DMS114 treated with DMSO at 0.1 percent for 48 hours (cell line): ENCODE measurements at regions not wholly inside any gene's neighbourhood (a gene's known extent, or its start where the extent isn't known, plus 50 kb on each side); places are given as distances from the start of the nearest gene placed in this dataset.
A peak's percentile ranks its signal among the peaks of the same experiment; 100 is the strongest.

Experiments used
- DNase-seq: peaks from one replicate; lab custom pipeline; 2025; ENCODE audit not compliant: unreplicated experiment; lab: John Stamatoyannopoulos, UW

GRCh38 chr21:26784974-26785373 lies 60.2 kb downstream of the ADAMTS1 start:
- DNase-seq: no peak

GRCh38 chr21:26783466-26784195 lies 61.6 kb downstream of the ADAMTS1 start:
- no peak for DNase-seq

- no peak for DNase-seq
These were observed 62.5 kb downstream of the ADAMTS1 start for GRCh38 chr21:26782747-26783146.

GRCh38 chr21:26782331-26782730 lies 62.9 kb downstream of the ADAMTS1 start:
- no peak for DNase-seq

GRCh38 chr21:26781331-26781730 lies 63.9 kb downstream of the ADAMTS1 start:
- no peak for DNase-seq

- DNase-seq: no peak
These were observed 68.0 kb downstream of the ADAMTS1 start for GRCh38 chr21:26777166-26777565.

GRCh38 chr21:26776310-26777021 lies 68.7 kb downstream of the ADAMTS1 start:
- DNase-seq: no peak

GRCh38 chr21:26773058-26773457 lies 72.2 kb downstream of the ADAMTS1 start:
- DNase-seq: no peak

- DNase-seq: peak; percentile 3
These were observed 75.5 kb downstream of the ADAMTS1 start for GRCh38 chr21:26769613-26770188.

- DNase-seq: no peak
These were observed 78.3 kb downstream of the ADAMTS1 start for GRCh38 chr21:26766826-26767325.

GRCh38 chr21:26761174-26761915 lies 83.9 kb downstream of the ADAMTS1 start:
- DNase-seq: no peak

GRCh38 chr21:26759731-26760130 lies 85.5 kb downstream of the ADAMTS1 start:
- no peak for DNase-seq

- DNase-seq: no peak
These were observed 86.9 kb downstream of the ADAMTS1 start for GRCh38 chr21:26758083-26758880.

GRCh38 chr21:26756491-26757159 lies 88.6 kb downstream of the ADAMTS1 start:
- no peak for DNase-seq

GRCh38 chr21:26754853-26755252 lies 90.4 kb downstream of the ADAMTS1 start:
- no peak for DNase-seq

GRCh38 chr21:26753822-26754221 lies 91.4 kb downstream of the ADAMTS1 start:
- DNase-seq: no peak

GRCh38 chr21:26752849-26753248 lies 92.4 kb downstream of the ADAMTS1 start:
- DNase-seq: no peak

- no peak for DNase-seq
These were observed 93.9 kb downstream of the ADAMTS1 start for GRCh38 chr21:26751305-26751704.

GRCh38 chr21:26748066-26748465 lies 97.1 kb downstream of the ADAMTS1 start:
- DNase-seq: no peak

- DNase-seq: no peak
These were observed 98.0 kb downstream of the ADAMTS1 start for GRCh38 chr21:26747216-26747615.
